Bronchial epithelial cell (primary cell): ENCODE measurements at regions not wholly inside any gene's neighbourhood (a gene's known extent, or its start where the extent isn't known, plus 50 kb on each side); places are given as distances from the start of the nearest gene placed in this dataset.
"Not testable (repeated sequence)": the region's sequence is repeated elsewhere in the genome, so short reads cannot be mapped to it uniquely, and the experiment has no call there.

Source experiments
- DNase-seq: peaks from one replicate; pipeline ENCODE4 v3.0.0-alpha.2; 2010; ENCODE audit warnings: low read depth
- FAIRE-seq: peaks from 2 replicates; lab custom pipeline; 2011; peaks lifted over from hg19 to GRCh38; lab: Jason Lieb, UNC
- H3K27me3 ChIP-seq: 2 replicates; pipeline ENCODE4 v1.5.1; 2011; ENCODE audit warnings: low read length; ENCODE audit not compliant: control insufficient read depth, insufficient read depth
- H3K36me3 ChIP-seq: 2 replicates; pipeline ENCODE4 v1.5.1; 2011; ENCODE audit warnings: low read length; ENCODE audit not compliant: control insufficient read depth, insufficient read depth
- H3K4me3 ChIP-seq: 2 replicates; pipeline ENCODE4 v1.5.1; 2011; ENCODE audit warnings: mild to moderate bottlenecking, low read depth, low read length, control low read depth
- TF ChIP-seq, protein P1 (sequence below): IDR thresholded peaks from 2 replicates; pipeline ENCODE4 v1.5.1; 2011; ENCODE audit warnings: mild to moderate bottlenecking, moderate library complexity, low read length, control low read depth, inconsistent platforms; ENCODE audit not compliant: insufficient read depth, severe bottlenecking

DNA sequence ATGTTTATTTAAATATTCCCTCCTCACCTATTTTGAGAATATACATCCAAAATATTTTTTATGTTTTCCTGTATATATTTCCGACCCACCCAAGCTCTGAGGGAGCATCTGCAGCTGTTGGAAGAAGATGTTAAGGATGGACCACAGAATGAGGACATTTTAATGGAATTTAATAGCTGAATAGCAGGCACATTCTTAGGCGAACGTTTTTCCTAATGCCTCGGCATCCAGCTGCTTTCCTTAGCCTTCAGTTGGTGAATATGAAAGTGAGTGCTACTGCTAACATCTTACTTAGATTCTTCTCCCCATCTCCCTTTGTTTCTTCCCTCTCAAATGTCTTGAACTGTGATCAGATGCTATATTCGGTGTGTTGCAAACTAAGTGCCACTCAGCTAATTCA lies 158.0 kb upstream of the CTSO start:
- Histone ChIP-seq H3K27me3 (no peaks in the 10 kb centered on the region), H3K36me3 (no peaks in the 10 kb centered on the region), H3K4me3 (no peak overlapping the region)
- FAIRE-seq (no peak), DNase-seq (no peak)
- TF ChIP-seq, protein P1, sequence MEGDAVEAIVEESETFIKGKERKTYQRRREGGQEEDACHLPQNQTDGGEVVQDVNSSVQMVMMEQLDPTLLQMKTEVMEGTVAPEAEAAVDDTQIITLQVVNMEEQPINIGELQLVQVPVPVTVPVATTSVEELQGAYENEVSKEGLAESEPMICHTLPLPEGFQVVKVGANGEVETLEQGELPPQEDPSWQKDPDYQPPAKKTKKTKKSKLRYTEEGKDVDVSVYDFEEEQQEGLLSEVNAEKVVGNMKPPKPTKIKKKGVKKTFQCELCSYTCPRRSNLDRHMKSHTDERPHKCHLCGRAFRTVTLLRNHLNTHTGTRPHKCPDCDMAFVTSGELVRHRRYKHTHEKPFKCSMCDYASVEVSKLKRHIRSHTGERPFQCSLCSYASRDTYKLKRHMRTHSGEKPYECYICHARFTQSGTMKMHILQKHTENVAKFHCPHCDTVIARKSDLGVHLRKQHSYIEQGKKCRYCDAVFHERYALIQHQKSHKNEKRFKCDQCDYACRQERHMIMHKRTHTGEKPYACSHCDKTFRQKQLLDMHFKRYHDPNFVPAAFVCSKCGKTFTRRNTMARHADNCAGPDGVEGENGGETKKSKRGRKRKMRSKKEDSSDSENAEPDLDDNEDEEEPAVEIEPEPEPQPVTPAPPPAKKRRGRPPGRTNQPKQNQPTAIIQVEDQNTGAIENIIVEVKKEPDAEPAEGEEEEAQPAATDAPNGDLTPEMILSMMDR = no peak

DNA sequence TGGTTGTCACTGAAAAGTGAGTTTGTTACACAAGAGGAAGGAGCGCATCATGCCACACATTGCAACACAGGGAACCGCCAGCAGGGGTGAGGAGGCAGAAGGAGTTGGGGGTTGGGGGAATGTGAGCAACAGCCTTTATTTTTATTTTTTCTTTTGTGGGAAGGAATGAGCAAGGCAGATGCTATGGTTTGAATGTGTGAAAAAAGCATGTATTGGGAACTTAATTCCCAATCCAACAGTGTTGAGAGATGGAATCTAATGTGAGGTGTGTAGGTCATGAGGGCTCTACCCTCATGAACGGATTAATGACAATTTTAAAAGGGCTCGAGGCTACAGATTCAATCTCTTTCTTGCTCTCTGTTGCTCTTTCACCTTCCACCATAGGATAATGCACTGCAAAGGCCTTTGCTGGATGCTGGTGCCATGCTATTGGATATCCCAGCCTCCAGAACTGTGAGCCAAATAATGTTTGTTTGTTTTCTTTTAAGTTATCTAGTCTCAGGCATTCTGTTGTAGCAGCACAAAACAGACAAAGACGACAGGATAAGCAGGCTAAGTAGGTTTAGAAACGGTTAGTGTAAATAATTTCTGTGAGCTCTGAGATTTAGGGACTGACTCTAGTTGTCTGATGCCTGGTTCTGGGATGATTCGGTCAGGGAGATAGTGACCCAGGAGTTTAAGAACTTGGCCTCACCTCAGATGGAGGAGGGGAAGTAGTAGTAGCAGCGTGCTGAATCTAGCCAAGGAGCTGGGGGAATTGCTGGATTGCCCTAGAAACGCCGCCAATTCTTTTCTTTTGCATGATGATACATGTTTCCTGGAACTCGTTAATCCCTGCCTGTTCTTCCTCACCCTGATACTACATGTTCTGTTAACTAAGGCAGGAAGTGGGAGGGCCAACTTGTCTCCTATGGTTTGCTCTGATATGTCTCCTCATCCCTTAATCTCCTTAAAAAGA lies 156.6 kb upstream of the CTSO start:
- FAIRE-seq (no peak), DNase-seq (peak; percentile 96)
- Histone ChIP-seq H3K36me3 (no peaks in the 10 kb centered on the region), H3K4me3 (no peak overlapping the region), H3K27me3 (no peaks in the 10 kb centered on the region)
- TF ChIP-seq, protein P1 = peak; percentile 42

DNA sequence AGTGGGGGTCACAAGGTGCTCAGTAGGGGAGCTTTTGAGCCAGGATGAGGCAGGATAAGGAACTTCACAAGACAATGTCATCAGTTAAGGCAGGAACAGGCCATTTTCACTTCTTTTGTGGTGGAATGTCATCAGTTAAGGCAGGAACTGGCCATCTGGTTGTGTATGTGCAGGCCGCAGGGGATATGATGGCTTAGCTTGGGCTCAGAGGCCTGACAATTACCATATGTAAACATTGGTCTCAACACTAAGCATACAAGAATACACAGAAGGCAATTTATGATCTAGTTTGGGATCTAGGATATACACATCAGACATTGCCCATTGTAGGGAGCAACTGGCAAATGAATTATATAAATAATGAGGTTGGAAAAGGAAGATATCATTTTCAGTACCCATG lies 155.4 kb upstream of the CTSO start:
- not testable (repeated sequence) for FAIRE-seq, H3K4me3 ChIP-seq, DNase-seq, H3K27me3 ChIP-seq, H3K36me3 ChIP-seq

DNA sequence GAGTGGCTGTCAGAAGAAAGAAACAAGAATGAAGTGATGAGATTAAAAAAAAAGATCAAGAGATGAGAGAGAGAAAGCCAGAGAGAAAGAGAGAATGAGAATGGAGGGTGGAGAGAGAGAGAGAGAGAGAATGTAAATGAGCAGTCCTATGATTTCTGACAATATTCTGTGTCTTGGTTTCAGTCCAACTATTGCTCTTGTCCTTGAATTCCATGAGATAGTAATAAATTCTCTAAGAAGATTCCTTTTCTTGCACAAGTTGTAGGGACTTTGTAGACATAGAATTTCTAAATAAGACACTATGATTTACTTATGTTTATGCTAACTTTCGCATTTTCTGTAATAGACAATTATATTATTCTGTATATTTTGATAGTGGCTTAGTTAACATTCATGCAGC lies 149.6 kb upstream of the CTSO start:
- Histone ChIP-seq H3K4me3 (no peak overlapping the region), H3K36me3 (no peaks in the 10 kb centered on the region), H3K27me3 (no peaks in the 10 kb centered on the region)
- TF ChIP-seq, protein P1 = no peak
- DNase-seq (no peak), FAIRE-seq (no peak)

DNA sequence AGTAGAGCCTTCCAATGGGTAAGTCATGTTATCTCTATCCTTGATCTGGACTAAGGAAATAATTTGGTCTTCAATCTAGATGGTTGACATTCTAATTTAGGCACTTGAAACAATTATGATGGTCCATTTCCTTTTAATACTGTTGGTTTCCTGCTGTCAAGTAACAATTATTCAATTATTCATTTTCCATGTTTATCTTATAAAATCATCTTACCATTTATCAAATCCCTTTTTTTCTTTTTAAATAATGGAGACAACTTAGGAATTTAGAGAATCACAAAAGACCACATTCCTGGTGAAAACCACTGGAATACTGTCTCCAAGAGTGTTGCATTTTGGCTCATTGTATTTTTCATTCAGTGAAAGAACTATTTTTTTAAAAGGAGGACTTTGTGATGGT lies 148.7 kb upstream of the CTSO start:
- DNase-seq = no peak
- no peak overlapping the region for H3K4me3 ChIP-seq
- TF ChIP-seq, protein P1 = no peak
- no peaks in the 10 kb centered on the region for H3K36me3 ChIP-seq
- FAIRE-seq = no peak
- H3K27me3 ChIP-seq = no peaks in the 10 kb centered on the region

DNA sequence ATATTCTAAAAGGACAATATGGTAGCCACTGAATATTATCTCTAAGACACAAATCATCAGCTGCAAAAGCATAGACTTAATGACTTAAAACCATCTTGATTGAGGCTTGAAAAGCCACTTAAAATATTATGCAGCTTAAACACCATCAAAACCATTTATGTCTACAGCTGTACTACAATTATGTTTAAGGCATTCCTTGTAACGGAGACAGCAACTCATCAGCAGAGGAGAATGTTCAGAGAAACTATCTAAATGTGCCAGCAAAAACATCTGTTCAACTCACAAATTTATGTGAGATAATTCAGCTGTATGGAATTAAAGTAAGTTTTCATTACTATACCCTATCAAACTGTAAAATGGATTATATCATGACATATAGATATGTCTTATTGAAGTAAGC lies 147.9 kb upstream of the CTSO start:
- FAIRE-seq (no peak), DNase-seq (no peak)
- Histone ChIP-seq H3K4me3 (no peak overlapping the region), H3K27me3 (no peaks in the 10 kb centered on the region), H3K36me3 (no peaks in the 10 kb centered on the region)
- TF ChIP-seq, protein P1 = no peak
